ENCODE measurements at regions not wholly inside any gene's neighbourhood (a gene's known extent, or its start where the extent isn't known, plus 50 kb on each side); places are given as distances from the start of the nearest gene placed in this dataset.
"Not testable (repeated sequence)": the region's sequence is repeated elsewhere in the genome, so short reads cannot be mapped to it uniquely, and the experiment has no call there.

DNA sequence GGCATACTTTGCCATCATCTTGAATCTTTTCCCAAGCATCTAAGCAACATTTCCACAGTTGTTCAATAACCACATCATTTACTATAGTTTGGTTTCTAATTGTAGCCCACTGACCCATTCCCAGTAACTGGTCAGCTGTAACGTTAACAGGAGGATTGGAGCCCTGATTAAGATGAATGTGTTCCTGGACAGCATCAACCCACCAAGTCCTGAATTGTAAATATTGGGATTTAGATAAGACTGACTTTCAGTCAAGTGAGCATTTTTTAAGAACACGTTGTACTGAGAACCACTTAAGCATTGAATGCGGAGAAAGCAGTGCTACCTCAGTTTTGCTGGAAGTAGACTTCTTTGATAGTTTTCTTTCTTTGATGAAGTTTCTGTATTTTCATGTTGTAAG, 53.3 kb upstream of the ARL4D start:
- DNase-seq (ENCODE audit: extremely low read depth, low read depth) = not testable (repeated sequence)

DNA sequence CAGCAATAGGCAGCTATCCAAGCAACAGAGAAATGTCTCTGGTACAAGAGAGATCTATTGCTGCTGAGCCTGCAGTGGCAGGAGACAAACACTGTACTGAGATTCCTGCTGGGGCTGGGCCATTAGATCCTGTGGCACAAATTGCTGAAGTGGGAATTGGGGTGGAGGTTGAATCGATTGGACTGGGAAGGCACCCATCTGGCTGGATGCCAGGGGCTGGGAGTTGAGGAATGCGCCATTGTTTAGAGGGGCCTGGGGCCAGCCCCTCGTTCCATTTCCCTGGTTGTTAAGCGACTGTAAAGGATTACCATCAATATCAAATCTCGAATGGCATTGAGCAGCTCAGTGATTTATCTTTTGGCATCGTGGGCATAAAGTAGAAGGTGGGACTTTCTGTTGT, 54.1 kb upstream of the ARL4D start:
- no peak for DNase-seq (ENCODE audit: extremely low read depth, low read depth)

DNA sequence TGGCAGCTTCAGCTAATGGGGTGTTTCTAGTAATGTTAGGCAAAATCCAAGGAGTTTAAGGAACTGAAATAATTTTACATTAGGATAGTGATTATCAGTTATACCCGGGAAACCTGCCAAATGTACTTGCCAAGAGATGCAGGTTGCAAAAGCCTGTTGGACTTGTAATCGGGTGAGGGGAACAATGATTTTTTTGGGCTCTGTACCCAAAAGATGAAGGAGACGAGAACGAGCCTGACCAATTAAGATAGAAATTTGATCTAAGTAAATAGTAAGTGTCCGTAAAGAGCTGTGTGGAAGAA, 56.3 kb upstream of the ARL4D start:
- no peak for DNase-seq (ENCODE audit: extremely low read depth, low read depth)

DNA sequence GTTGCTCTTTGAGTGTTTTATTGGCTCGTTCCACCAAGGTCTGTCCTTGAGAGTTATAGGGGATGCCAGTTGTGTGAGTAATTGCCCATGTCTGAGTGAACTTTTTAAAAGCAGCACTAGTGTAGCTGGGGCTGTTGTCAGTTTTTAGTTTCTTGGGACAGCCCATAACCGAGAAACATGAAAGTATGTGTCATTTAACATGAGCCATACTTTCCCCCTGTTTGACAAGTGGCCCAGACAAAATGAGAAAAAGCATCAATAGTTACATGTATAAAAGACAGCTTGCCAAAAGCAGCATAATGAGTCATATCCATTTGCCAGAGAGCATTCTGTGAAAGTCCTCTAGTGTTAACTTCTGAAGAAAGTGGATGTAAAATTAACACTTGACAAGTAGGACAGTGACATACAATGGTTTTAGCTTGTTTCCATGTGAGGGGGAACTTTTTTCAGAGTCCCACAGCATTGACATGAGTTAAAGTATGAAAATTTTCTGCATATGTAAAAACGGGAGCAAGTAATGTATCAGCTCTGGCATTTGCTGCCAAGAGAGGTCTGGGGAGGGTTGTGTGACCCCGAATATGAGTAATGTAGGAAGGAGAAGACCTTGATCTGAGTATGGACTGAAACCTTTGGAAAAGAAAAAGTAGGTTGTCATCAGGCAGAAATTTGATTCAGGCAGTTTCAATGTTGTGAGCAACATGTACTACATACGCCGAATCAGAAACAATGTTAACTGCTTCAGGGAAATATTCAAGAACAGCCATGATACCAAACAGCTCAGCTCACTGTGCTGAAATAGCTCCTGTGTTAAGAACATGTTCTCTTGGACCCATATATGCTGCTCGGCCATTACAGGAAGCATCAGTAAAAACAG, 56.8 kb upstream of the ARL4D start:
- no peak for DNase-seq (ENCODE audit: extremely low read depth, low read depth)

DNA sequence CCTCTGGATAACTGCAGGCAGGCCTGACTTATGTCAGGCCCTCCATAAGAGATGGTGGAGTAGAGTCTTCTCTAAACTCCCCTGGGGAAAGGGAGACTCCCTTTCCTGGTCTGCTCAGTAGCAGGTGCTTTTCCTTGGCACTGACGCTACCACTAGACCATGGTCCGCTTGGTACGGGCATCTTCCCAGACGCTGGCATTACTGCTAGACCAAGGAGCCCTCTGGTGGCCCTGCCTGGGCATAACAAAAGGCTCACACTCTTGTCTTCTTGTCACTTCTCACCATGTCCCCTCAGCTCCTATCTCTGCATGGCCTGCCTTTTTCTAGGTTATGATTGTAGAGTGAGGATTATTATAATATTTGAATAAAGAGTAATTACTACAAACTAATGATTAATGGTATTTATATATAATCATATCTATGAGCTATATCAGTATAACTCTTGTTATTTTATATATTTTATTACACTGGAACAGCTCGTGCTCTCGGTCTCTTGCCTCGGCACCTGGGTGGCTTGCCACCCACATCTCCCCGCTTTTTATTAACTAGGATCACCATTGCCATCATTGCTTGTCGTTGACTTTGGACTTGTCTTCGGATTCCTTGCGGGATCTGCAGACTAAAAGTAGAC, 59.8 kb upstream of the ARL4D start:
- peak; percentile 70 for DNase-seq (ENCODE audit: extremely low read depth, low read depth)

DNA sequence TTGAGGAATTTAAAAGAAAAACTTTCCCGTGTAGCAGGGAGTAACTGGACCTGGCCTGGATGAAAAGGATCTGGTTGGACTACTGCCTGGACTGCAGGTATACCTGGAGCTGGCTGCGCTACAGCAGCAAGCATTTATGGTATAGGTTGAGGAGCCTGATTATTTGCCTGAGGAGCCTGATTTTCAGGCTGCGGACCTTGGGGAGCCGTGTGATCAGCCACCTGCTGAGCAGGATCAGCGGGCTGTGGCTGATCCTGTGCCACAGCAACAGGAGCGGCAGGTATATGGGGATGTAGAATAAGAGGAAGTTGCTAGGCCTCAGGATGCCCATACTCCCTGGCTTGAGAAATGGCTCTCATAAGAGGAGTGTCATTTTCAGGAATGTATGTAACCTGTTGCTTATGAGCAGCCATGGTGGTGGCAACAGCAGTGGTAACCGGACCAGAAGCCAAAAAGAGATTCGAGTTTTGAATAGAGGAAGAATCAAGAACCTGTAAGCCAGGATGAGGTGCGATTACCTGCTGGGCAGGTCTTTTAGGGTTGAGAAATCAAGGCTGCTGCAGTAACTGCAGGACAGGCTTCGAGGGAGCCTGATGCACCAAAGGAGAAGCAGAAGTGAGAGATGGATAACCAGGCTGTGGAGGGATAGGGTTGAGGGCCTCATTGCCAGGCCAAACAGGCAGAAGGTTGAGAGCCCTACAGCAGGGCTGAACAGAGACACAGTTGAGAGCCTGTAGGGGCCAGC, 60.9 kb upstream of the ARL4D start:
- no peak for DNase-seq (ENCODE audit: extremely low read depth, low read depth)

DNA sequence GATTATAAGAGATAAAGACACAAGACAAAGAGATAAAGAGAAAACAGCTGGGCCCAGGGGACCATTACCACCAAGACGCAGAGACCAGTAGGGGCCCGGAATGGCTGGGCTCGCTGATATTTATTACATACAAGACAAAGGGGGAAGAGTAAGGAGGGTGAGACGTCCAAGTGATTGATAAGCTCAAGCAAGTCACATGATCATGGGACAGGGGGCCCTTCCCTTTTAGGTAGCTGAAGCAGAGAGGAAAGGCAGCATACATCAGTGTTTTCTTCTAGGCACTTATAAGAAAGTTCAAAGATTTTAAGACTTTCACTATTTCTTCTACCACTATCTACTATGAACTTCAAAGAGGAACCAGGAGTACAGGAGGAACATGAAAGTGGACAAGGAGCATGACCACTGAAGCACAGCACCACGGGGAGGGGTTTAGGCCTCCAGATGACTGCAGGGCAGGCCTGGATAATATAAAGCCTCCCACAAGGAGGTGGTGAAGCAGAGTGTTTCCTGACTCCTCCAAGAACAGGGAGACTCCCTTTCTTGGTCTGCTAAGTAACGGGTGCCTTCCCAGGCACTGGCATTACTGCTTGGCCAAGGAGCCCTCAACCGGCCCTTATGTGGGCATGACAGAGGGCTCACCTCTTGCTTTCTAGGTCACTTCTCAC, 63.9 kb upstream of the ARL4D start:
- no peak for DNase-seq (ENCODE audit: extremely low read depth, low read depth)

DNA sequence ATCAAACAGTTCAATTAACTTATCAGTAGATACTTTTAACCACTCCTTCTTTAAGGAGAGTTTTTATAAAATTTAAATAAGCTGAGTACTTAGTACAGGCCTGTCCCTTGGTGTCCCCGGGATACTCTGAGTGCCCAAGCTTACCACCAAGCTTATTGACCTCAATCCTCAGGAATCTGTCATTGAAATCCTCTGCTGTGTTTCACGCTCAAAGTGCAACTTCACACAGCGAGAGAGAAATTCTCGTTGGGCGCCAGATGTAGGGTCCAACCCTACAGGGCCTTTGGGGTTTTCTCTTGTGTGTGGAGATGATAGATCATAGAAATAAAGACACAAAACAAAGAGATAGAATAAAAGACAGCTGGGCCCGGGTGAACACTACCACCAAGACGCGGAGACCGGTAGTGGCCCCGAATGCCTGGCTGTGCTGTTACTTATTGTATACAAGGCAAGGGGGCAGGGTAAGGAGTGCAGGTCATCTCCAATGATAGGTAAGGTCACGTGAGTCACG, 65.3 kb upstream of the ARL4D start:
- no peak for DNase-seq (ENCODE audit: extremely low read depth, low read depth)

DNA sequence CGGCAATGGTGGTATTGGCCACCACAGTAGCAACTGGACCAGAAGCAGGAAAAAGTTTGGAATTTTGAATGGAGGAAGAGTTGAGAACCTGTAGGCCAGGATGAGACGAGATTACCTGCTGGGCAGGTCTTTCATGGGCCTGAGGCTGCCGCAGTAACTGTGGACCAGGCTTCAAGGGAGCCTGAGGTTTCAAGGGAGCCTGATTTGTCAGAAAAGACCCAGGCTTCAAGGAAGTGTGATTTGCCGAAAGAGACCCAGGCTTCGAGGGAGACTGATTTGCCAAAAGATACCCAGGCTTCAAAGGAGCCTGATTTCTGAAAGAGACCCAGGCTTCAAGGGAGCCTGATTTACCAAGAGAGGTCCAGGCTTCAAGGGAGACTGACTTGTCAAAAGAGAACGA, 66.6 kb upstream of the ARL4D start:
- DNase-seq (ENCODE audit: extremely low read depth, low read depth) = no peak

DNA sequence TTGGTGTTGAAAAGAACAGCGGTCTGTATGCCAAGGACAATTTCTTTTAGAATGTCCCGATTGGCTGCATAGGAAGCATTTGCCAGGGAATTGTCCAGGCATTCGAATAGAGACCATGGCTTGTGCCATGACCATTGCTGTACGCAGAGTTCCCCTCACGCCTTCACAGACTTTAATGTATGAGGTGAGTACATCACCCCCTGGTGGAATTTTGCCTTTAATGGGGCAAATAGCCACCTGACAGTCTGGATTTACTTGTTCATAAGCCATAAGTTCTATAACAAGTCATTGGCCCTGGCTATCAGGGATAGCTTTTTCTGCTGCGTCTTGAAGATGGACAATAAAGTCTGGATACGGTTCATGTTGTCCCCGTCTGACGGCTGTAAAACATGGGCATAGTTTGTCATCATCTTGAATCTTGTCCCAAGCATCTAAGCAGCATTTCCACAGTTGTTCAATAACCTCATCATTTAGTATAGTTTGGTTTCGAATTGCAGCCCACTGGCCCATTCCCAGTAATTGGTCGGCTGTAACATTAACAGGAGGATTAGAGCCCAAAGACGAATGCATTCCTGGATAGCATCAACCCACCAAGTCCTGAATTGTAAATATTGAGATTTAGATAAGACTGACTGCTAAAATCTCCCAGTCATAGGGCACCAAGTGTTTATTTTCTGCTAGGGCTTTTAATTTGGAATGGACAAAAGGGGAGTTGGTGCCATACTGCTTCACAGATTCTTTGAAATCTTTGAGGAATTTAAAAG, 67.7 kb upstream of the ARL4D start:
- DNase-seq (ENCODE audit: extremely low read depth, low read depth) = no peak

DNA sequence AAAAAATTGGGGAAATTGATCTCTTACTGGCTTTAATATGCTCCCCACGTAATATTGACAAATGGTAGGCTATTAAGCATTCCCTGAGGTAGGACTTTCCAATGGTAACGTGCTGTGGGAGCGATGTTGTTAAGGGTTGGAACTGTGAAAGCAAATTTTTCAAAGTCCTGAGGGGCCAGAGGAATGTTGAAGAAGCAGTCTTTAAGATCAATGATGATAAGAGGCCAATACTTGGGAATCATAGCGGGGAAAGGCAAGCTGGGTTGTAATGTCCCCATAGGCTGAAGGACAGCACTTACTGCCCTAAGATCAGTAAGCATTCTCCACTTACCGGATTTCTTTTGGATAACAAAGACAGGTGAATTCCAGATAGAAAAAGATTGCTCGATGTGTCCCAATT, 69.6 kb upstream of the ARL4D start:
- DNase-seq (ENCODE audit: extremely low read depth, low read depth) = no peak

DNA sequence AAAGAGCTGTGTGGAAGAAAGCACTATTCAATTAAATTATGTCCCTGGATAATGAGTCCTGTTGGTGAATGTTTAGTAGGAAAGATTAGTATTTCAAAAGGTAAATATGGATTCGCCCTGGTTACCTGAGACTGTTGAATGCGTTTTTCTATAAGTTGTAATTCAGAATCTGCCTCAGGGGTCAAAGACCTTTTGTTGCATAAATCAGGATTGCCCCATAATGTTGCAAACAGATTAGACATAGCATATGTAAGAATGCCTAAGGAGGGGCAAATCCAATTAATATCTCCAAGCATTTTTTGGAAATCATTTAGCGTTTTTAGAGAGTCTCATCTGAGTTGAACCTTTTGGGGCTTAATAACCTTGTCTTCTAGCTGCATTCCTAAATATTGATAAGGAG, 70.1 kb upstream of the ARL4D start:
- no peak for DNase-seq (ENCODE audit: extremely low read depth, low read depth)

DNA sequence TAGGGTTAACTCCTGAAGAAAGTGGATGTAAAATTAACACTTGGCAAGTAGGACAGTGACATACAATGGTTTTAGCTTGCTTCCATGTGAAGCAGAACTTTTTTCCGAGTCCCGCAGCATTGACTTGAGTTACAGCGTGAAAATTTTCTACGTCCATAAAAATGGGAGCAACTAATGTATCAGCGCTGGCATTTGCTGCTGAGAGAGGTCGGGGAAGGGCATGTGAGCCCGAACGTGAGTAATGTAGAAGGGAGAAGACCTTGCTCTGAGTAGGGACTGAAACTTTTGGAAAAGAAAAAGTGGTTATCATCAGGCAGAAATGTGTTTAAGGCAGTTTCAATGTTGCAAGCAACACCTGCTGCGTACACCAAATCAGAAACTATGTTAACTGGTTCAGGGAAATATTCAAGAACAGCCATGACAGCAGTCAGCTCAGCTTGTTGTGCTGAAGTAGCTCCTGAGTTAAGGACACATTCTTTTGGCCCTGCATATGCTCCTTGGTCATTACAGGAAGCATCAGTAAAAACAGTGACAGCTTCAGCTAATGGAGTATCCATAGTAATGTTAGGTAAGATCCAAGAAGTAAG, 70.9 kb upstream of the ARL4D start:
- no peak for DNase-seq (ENCODE audit: extremely low read depth, low read depth)

DNA sequence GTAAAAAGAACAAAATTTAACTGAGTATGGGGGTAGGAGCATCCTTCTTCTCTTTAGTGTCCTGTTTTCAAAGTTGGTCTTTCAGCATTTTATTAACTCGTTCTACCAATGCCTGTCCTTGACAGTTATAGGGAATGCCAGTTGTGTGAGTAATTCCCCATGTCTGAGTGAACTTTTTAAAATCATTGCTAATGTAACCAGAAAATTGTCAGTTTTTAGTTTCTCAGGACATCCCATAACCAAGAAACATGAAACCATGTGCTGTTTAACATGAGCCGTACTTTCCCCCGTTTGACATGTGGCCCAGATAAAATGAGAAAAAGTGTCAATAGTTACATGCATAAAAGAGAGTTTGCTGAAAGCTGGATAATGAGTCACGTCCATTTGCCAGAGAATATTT, 71.4 kb upstream of the ARL4D start:
- no peak for DNase-seq (ENCODE audit: extremely low read depth, low read depth)

DNA sequence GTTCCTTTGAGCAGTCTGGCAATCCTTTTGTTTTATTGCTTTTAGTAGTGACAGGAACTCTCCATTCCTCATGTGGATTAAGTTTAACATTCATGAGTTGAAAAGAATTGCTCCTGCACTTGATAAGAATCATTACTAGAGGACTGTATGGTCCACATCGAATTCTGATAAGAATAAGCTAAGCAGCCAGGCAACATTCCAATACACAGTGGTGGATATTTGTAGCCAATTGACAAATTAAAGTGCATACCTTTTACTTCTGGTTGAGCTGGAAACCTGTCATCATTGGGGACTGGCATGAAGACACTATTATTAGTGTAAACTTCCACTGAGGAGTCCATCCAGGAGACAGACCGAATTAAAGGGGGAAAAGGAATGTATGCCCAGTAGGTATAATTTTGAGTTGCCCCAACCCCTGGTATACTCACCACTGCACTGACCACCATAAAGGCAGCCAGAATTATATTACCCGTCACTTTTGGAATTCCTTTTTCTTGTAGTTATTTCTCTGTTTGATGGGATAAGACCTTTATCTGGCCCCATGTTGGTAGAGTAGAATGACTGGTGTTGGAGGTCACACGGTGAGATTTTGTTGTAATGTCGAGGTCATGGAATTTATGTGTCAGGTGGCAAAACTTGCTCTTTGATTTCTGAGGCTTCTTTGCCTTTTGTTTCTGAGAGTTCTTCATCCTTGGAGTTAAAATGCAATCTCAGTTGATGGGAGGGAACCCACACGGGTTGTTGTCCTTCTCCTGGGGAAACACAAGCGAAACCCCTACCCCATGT, 72.1 kb upstream of the ARL4D start:
- no peak for DNase-seq (ENCODE audit: extremely low read depth, low read depth)

DNA sequence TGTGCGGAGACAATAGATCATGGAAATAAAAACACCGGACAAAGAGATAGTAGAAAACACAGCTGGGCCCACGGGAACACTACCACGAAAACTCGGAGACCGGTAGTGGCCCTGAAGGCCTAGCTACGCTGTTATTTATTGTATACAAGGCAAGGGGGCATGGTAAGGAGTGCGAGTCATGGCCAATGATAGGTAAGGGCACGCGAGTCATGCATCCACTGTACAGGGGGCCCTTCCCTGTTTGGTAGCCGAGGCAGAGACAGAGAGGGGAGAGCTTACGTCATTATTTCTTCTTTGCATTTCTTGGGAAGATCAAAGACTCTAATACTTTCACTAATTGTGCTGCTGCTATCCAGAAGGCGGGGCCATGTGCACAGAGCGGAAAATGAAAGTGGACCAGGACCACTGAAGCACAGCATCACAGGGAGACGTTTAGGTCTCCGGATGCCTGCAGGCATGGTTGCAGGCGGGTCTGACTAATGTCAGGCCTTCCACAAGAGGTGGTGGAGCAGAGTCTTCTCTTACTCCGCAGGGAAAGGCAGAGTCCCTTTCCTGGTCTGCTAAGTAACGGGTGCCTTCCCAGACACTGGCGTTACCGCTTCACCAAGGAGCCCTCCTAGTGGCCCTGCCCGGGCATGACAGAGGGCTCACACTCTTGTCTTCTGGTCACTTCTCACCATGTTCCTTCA, 74.4 kb upstream of the ARL4D start:
- DNase-seq (ENCODE audit: extremely low read depth, low read depth) = peak; percentile 53

DNA sequence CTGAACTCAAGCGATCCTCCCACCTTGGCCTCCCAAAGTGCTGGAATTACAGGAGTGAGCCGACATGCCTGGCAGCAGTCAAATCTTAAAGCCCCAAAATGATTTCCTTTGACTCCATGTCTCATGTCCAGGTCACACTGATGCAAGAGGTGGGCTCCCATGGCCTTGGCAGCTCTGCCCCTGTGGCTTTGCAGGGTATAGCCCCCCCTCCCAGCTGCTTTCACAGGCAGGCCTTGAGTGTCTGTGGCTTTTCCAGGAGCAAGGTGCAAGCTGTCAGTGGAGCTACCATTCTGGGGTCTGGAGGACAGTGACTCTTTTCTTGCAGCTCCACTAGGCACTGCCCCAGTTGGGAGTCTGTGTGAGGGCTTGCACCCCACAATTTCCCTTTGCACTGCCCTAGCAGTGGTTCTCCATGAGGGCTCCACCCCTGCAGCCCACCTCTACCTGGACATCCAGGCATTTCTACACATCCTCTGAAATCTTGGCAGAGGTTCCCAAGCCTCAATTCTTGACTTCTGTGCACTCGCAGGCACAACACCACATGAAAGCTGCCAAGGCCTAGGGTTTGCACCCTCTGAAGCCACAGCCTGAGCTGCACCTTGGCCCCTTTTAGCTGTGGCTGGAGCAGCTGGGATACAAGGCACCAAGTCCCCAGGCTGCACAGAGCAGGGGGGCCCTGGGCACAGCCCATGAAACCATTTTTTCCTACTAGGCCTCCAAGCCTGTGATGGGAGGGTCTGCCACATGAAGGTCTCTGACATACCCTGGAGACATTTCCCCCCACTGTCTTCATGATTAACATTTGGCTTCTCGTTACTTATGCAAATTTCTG, 79.3 kb upstream of the ARL4D start:
- no peak for DNase-seq (ENCODE audit: extremely low read depth, low read depth)
